Epithelial cell of proximal tubule (primary cell): ENCODE measurements at regions not wholly inside any gene's neighbourhood (a gene's known extent, or its start where the extent isn't known, plus 50 kb on each side); places are given as distances from the start of the nearest gene placed in this dataset.

Experiments used
- DNase-seq: peaks from one replicate; pipeline ENCODE4 v3.0.0-alpha.2; 2011; ENCODE audit warnings: low read depth
- H3K4me3 ChIP-seq: 2 replicates; pipeline ENCODE4 v1.5.1; 2011; ENCODE audit warnings: low read depth, mild to moderate bottlenecking, low read length
- CTCF ChIP-seq: conservative IDR thresholded peaks from 2 replicates; pipeline ENCODE4 v1.5.1; 2012; ENCODE audit warnings: low read depth, mild to moderate bottlenecking, low read length

GRCh38 chr2:150846691-150847090, 359.2 kb upstream of the RND3 start:
- no peak overlapping the region for H3K4me3 ChIP-seq
- TF ChIP-seq CTCF, result no peak
- DNase-seq, result no peak

DNA sequence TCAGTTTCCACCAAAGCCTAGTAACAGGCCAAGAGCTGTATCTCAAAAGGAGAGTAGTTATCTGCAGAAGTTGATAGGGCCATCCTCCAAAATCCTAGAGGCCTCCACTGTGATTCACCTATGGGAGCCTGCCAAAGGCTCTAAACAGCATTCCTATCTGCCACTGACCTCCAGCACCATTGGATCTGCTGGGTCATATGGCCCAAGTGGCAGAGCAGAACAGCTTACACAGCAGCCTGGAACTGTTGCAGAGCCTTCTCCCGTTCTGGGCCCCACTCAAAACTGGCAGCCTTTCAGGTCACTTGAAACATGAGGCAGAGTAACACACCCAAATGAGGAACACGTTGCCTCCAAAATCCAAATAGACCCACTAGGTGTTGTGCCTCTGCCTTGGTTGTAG, 345.2 kb upstream of the RND3 start:
- DNase-seq, result no peak
- H3K4me3 ChIP-seq, result no peak overlapping the region
- no peak for TF ChIP-seq CTCF

DNA sequence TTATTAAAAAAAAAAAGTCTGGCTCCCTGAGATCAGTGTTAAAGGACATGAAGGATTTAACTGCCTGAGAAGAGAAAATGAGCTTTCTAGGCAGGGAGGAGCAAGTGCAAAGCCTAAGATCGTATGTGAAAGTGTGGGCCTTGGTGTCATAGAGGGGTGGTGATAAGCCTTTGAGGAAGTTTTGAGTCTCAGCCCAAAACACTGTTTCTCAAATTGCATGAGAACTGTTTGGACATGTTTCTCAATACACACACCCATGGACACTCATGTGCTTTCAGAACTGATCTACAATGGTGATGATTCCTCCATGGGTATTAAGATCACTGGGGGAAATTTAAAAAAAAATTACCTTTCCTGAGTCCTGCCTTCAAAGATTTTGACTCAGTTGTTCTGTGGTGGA, 336.7 kb upstream of the RND3 start:
- no peak for TF ChIP-seq CTCF
- no peak overlapping the region for H3K4me3 ChIP-seq
- no peak for DNase-seq

DNA sequence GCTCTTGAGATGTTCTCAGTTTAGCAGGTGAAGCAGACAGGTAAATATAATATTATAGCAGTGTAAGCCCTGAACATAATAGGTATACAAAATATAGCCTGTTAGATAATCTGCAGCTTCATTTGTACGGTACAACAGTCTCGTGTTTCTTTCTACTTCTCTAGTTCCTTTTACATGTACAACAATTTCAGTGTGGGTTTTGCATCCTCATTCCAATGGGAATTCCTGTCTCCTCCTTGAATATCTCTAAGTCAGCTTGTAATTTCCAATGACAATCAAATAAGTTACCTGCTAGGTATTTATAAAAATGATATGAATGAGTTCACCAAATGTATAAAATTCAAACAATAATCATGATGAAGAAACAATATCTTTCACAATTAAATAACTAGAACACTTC, 330.0 kb upstream of the RND3 start:
- DNase-seq, result no peak
- no peak for TF ChIP-seq CTCF
- no peak overlapping the region for H3K4me3 ChIP-seq

DNA sequence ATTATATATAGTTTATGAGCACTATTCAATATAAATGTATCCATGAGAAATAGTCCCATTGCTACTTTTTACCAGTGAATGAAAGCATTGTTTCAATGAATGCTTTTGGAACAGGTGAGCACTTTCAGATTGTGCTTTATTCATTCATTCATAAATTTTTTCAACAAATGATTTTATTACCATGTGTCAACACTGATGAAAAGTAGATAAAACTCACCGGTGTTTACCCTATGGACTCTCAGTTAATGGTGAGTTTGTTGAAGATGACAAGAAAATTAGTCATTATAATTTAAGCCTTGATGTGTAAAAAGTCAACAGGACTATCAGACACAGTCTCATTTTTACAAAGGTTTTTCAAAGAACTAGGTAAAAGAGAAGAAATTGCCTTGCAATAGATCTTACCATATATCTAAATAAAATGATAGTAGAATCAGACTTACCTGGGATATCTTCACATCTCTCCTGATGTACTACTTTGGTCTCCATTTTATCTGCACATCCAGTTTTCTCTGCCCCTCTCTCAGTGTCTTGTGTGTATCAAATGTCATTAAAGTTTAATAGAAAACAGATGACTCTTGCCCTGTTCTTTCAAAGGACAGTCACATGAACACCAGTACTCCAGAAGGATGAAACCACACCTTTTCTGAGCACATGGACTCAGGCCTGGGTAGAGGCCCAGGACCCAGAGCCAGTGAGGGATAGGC, 325.3 kb upstream of the RND3 start:
- DNase-seq, result no peak
- TF ChIP-seq CTCF, result no peak
- no peak overlapping the region for H3K4me3 ChIP-seq

DNA sequence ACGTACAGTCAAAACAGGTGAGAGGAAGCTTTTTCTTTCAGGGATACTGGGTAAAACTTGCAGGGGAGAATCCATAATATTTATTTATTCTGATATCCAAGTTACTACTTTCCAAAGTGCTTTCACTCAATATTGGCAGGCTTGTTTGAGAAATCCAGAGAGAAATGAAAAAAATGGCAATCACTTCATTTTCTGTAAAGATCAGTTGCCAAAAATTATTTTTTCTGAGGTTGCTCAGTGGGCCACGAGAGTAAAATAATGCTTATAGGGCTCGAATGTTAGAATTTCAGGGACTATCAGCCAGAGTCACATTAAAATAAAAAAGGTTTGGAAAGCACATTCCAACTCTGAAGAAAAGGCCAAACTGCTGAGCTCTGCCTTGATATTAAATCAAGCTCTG, 324.6 kb upstream of the RND3 start:
- no peak for TF ChIP-seq CTCF
- DNase-seq, result no peak
- H3K4me3 ChIP-seq, result no peak overlapping the region

GRCh38 chr2:150811259-150811855, 323.9 kb upstream of the RND3 start:
- H3K4me3 ChIP-seq, result no peak overlapping the region
- TF ChIP-seq CTCF, result no peak
- DNase-seq, result peak; percentile 23
